Skin epidermis (tissue), 12 donors: ENCODE measurements at regions not wholly inside any gene's neighbourhood (a gene's known extent, or its start where the extent isn't known, plus 50 kb on each side); places are given as distances from the start of the nearest gene placed in this dataset.
"Not testable (repeated sequence)": the region's sequence is repeated elsewhere in the genome, so short reads cannot be mapped to it uniquely, and the experiment has no call there.

Experiments
- H3K27ac ChIP-seq, 21 experiments: fragments of 200-600 bp; sonication (generic) in 11 of 21; one replicate each; pipeline ENCODE4 v1.5.0; 2020; ENCODE audit warnings: mild to moderate bottlenecking in 3 of 21, inconsistent platforms in 2 of 21, moderate library complexity in 2 of 21
- H3K4me3 ChIP-seq, 7 experiments: fragments of 200-600 bp; sonication (generic) in 2 of 7; one replicate each; pipeline ENCODE4 v1.5.0; 2020; ENCODE audit warnings: inconsistent platforms in 2 of 7, mild to moderate bottlenecking in 2 of 7, moderate library complexity in 1 of 7

DNA sequence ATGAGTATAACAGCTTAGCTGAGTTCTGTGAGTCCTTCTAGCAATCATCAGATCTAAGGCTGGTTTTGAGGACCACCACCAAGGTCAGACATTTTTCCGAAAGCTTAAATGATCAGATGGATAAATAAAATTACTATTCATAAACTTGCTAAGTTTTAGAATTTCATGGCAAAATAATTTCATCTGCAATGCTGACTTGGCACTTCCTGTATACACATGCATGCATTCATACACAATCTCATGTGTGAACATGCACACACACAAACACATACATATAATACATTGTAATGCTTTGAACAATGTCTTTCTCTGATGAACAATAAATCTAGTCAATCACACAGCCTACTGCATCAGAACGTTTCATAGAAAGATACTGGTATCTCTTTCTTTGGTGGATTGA is 1068.3 kb downstream of the HACE1 start:
- Histone ChIP-seq H3K4me3 (no peak overlapping the region), H3K27ac (no peak overlapping the region)

DNA sequence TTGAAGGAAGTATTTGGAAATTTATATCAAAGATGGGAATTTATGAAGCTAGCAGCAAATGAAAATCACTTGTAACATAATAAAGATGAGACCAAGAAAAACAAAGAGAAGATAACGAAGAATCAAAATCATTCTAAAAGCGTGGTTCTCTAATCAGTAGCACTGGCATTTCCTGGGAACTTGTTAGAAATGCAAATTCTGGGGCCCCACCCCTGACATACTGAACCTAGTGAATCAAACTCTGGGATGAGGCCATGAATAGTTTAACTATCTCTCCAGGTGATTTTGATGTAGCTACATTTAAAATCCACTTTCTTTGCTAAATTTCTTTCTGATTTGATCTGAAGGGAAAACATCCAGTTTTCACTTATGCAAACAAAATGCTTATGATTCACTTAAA is 1075.6 kb downstream of the HACE1 start:
- no peak overlapping the region for H3K4me3 ChIP-seq

DNA sequence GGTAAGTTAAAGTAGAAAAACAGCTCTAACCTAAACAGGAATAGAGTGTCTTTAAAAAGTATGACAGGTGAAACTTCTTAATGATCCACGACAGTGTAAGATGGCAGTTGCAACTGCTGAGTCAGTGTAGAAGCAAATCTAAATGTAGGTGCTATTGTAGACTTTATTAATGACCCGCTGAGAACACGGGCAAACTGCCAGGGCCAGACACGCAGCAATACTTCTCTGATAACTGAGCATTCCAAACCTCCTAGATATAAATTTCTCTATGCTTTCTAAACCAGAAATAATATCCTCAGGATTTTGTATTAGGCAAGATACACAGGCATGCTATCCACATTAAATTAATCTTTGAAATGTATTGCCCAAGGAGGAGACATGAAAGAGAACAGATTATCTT is 1076.4 kb downstream of the HACE1 start:
- Histone ChIP-seq H3K4me3 (no peak overlapping the region), H3K27ac (no peak overlapping the region)

More for the DNA sequence above, 1075.6 kb downstream of the HACE1 start:
- no peak overlapping the region for H3K27ac ChIP-seq

DNA sequence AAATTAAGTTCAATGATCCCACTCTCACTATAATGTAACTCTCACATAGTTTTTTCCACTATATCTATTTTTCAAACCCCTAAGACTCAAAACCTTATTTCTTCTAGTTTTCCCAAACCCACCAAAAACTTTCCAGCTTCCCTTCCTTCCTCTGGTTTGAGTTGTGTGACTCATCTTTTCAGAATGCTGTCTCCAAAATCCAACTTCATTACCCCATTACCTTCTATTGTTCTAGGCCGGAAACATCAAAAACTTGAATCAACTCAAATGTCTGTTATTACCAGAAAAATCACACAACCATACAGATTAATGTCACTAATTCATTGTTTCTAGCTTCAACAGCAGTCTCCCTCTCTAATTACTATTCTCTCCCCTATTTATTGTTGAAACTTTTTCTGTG is 1090.3 kb downstream of the HACE1 start:
- H3K4me3 ChIP-seq: no peak overlapping the region
- H3K27ac ChIP-seq: no peak overlapping the region

DNA sequence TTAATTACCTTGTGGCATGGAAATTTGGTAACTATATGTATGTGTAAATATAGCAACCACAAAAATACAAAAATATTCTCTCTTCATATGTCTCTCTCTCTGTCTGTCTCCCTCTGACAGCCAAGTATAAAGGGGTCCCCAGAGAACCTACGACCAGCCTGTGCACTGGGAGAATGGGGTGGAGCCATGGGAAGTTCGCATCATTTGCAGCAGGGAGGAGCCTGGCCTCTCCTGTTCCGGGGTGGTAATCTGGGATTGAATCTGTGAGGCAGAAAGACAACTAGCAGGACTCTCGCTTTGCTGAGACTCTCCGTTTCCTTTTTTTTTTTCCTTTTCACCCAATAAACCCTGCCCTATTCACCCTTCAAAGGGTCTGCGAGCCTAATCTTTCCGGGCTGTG is 1109.1 kb downstream of the HACE1 start:
- H3K4me3 ChIP-seq: no peak overlapping the region

DNA sequence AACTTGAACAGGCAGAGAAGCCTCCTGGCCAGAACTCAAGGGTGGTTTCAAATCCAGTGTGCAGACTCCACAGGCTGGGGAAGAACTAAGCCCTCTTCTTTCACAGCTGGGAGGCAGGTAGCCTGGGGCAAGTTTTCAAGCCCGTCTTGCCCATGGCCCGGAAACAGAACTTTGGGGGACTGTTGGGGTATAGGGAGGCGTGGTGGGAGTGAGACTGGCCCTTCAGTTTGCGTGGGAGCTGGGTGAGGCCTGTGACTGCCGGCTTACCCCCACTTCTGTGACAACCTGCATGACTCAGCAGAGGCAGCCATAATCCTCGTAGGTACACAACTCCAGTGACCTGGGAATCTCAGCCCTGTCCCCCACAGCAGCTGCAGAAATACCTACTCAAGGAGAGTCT is 1125.7 kb downstream of the HACE1 start:
- no peak overlapping the region for H3K4me3 ChIP-seq
- H3K27ac ChIP-seq: no peak overlapping the region

More for the DNA sequence above, 1109.1 kb downstream of the HACE1 start:
- H3K27ac ChIP-seq: no peak overlapping the region

DNA sequence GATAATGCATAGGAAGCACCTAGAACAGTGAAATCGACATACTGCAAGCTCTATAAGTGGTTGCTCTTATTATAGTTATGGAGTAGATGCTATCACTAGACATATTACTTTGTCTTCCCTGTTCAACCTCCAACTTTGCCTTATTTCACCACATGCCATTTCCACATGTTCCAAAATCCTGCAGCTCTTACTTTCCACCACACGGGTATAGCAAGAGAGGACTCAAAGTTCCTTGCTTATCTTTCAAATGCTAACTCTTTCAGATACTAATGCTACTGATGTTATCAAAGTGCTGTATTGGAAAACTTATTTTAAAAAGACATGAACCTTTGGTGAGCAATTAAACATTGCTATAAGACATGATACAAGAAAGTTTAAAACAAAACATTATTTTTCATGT is 1130.1 kb downstream of the HACE1 start:
- H3K27ac ChIP-seq: no peak overlapping the region
- H3K4me3 ChIP-seq: no peak overlapping the region

DNA sequence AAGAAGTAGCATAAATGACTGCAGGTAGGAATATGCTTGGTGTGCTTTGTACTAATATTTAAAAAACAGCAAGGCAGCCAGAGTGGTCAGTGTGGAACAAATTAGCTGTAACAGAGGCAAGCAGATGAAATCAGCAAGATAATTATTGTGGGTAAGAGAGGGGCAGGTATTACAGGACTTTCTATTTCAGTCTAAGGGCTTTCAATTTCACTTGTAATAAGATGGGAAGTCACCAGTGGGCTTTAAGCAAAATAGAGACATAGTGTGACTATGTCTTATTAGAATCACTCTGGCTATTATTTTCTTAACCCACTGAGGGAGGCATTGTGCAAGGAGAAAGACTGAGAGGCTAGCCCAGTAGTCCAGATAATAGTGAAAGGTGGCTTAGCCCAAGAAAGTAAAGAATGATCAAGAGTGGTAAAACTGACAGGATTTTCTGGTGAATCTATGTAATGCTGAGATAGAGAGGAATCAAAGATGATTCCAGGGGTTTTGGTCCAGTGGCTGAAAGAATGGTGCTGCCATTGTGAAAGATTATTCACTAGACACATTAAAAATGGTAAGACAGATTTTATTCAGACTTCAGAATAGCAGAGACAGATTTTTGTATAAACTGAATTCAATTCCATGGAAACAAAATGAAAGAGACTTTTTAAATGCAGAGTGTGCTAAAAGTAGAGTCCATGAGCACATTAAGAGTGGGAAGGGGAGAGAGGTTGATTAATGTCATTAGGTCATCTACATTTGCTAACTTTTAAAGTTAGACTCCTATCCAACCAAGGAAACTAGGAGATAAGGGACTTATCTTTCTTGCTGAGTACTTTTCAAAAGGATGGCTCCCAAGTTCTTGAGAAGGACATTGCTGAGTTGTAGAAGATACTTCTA is 1136.0 kb downstream of the HACE1 start:
- Histone ChIP-seq H3K4me3 (no peak overlapping the region), H3K27ac (no peak overlapping the region)

DNA sequence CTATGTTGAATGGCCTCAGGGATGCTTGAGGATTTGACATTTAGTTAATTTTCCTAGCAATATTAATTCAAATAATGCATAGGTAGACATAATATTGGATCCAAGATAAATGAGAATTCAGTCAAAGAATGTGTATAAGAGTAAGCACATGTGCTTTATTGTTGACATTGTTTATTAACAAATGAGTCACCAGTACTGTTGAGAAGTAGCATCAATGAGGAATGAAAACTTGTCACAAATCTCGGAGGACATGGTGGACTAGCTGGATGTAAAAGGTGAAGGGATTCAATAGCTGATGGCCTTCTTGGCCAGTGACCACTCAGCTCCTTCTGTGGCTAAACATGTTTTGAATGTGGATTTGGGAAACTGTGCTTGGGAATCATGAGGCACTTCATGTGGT is 1137.0 kb downstream of the HACE1 start:
- no peak overlapping the region for H3K4me3 ChIP-seq
- H3K27ac ChIP-seq: no peak overlapping the region

DNA sequence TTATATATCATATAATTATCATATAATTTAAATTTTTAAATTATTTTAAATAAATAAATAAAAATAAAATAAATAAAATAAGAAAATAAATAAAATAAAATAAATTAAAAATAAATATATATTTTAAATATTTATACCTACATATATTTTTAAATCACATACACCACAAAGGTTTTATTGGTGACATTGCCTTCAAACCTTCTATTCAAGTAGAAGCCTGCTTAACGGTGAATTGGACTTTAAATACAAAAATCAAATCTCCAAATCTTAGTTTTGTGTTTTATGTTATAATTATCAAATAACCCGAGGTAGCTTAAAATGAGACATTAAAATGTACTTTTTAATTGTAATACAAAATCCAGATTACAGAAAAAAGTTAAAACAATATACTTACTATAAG is 1137.8 kb downstream of the HACE1 start:
- Histone ChIP-seq H3K4me3 (no peak overlapping the region), H3K27ac (no peak overlapping the region)

DNA sequence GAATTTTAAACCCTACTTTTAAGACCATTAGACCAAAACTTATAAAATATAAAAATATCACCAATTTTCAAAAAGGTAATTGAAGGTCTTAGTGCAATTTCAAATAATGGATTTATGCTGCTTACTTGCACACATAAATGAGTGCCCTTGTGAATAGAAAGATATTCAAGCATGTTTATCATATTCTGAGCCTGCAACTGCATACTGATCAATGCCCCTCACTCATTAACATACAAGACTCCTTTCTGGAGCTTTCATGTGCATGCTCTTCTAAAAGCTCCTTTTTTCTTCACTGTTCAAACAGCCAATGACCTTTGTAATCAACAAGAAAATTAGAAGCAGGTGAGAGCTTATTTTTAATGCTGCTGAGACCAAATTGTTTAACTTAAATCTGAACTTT is 1139.3 kb downstream of the HACE1 start:
- no peak overlapping the region for H3K27ac ChIP-seq
- H3K4me3 ChIP-seq: no peak overlapping the region

DNA sequence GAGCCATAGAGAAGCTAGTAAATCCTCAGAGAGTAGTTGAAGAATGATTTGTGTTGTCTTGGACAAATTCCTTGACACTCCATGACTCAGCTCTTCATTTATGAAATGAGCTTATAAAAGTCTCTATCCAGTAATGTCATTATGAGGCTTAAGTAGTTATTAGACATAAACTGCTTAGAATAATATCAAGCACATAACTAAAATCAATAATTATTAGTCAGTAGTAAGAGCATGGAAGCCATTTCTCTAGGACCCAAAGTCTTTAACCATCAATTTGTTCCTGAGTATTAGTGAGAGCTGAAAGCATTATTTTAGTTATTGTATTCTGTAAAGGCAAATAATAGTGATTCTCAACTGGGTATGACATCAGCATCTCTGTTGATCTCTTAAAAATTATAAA is 1140.2 kb downstream of the HACE1 start:
- Histone ChIP-seq H3K27ac (no peak overlapping the region), H3K4me3 (no peak overlapping the region)

DNA sequence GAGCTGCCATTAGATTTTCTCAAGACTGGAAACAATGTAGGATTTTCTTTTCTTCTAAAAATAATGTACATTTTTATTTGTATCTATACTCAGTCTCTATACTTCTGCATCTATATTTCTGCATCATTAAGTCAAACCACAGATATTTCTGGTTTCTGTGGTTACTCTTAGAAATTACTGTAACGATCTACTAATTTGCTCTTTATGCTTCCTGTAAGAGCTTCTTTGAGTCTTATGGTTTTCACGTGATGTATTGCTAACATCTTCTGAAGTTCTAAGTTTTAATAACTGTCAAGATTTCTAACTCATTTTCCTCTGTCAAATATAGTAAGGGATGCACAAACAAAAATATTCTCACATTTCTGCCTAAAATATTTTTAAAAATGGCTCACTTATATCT is 1144.5 kb downstream of the HACE1 start:
- H3K4me3 ChIP-seq: no peak overlapping the region
- no peak overlapping the region for H3K27ac ChIP-seq

DNA sequence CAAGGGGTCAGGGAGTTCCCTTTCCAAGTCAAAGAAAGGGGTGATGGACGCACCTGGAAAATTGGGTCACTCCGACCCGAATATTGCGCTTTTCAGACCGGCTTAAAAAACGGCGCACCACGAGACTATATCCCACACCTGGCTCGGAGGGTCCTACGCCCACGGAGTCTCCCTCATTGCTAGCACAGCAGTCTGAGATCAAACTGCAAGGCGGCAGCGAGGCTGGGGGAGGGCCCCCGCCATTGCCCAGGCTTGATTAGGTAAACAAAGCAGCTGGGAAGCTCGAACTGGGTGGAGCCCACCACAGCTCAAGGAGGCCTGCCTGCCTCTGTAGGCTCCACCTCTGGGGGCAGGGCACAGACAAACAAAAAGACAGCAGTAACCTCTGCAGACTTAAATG is 1150.5 kb downstream of the HACE1 start:
- not testable (repeated sequence) for H3K4me3 ChIP-seq, H3K27ac ChIP-seq

DNA sequence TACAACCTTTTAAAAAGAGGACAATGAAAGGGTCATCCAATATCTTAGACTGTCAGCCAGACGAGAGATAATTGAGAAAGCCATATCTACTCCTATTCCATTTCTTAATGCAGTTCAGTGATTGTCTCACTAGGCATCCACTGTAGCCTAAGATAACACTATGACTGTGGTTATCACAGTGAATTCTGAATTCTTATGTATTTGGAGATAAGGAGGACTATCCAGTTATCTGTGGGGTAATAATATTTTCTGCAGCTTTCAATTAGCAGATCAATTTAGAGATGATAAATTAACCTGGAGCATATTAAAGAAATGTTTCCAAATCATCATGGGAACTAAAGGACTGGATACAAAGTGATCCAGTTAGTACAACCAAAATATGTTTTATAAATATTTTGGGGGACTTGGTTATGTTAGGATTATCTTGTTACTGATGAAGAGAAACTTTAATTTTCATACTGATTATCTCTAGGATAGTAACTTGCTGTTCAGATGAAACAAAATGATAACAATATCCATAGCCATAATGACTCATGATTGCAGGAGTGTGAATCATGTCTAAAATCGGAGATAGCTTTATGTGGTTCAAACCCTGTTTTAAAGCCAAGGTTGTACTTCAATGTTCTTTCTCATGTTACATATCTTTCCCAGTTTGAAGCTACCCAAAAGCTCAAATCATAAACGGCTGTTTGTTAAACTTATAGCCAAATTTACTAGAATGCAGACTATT is 1152.0 kb downstream of the HACE1 start:
- Histone ChIP-seq H3K27ac (no peak overlapping the region), H3K4me3 (no peak overlapping the region)

DNA sequence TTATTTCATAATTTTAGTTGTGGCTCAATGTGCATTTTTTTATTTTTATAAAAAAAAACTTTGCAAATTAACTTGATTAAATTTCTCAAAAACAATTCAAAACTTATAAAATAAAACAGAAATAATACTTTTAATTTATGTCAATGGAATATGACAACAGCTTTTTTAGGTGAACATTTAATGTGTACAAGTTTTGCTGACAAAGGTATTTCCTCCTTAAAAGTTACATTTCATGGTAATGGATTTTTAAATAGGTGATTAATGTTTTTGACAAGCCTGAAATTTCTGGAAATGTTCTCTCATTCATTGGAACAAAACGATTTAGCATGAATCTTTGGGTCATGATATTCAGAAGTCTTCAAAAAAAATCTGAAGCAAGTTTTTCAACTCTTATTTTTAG is 1160.0 kb downstream of the HACE1 start:
- H3K4me3 ChIP-seq: no peak overlapping the region

DNA sequence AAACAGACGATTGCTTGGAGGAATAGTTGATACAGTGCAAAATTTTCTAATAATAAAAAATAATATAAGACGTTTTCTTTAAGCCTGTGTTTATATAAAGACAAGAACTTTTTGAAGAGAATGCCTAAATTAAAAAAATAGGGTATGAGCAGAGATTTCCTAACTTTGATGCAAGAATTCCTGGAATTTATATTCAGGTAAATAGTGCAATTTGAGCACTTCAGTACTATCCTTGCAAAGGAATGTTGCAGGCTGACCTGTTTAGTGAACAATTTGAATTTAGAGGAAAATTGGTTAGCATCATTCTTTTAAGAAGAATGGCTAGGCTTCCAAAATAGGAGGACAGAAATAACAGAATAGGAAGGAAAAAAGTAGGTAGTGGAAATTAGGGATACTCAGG is 1172.3 kb downstream of the HACE1 start:
- H3K4me3 ChIP-seq: no peak overlapping the region
- H3K27ac ChIP-seq: no peak overlapping the region

More for the DNA sequence above, 1160.0 kb downstream of the HACE1 start:
- no peak overlapping the region for H3K27ac ChIP-seq

DNA sequence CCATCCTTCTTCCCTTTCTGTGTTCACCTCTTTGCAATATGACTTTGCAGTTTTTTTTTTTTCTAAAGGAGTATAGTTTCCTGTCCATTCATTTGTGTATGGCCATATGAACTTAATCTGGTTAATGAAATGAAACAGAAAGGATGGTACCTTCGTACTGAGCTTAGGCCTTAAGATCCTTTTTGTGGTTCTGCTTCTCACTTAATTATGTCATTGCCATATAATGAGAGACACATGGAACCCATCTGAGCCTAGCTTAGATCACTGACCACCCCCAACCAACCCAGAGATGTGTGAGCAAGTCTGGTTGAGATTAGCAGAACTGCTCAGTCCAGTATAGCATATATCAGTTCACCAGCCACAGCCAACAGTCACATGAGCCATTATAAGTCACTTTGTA is 1179.6 kb downstream of the HACE1 start:
- Histone ChIP-seq H3K27ac (no peak overlapping the region), H3K4me3 (no peak overlapping the region)

DNA sequence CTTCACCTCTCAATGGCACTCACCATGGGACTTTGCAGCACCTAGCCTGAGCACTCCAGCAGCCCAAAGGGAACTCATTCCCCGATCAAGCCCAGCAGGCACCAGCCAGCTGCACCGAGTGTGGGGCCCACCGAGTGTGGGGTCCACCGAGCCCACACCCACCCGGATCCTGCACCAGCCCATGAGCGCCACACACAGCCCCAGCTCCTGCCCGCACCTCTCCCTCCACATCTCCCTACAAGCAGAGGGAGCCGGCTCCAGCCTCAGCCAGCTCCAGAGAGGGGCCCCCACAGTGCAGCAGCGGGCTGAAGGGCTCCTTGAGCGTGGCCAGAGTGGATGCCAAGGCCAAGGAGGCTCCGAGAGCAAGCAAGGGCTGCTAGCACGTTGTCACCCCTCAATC is 1182.4 kb downstream of the HACE1 start:
- Histone ChIP-seq H3K27ac (no peak overlapping the region), H3K4me3 (no peak overlapping the region)

DNA sequence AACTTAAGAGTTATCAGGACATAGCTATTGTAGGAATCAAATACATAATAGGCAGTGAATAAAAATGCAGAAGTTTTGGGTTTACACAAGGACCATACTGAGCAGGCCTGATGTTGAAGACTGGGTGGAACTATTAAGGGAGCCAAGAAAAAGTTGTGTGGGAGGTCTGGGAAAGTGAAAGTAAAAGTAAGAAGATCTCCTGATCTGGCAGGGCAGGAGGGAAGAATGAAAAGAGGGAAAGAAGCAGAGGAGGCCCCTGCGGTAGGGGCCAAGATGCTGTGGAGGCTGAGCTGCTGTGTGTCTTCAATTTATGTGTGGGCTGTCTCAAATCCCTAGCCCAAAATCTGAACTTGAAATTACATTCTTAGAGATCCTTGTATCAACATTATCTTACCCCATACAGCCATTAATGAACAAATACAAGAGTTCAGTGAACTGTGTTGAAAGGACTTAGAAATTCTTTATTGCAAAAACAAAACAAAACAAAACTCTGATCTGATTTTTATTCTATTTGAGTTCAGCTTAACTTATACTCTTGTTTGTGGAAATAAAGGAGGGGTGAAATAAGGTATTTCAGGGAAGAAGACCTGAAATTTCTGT is 1183.8 kb downstream of the HACE1 start:
- Histone ChIP-seq H3K27ac (no peak overlapping the region), H3K4me3 (no peak overlapping the region)

DNA sequence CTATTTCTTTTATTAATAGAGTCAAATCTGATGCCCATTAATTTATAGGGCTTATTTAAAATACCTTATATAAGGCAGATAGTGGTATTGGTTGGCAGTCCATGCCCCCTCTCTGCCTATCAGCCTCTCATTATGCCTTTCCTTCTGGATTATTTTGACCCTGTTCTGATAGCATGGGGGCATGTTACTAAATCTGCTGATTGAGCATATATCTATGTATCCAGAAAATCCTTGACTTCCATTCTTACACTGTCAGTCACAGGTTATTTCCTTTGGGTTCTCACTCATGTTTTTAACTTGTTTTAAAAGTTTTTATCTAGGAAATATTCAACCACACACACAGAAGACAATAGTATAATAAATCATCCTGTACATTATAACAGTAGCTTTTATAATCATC is 1184.9 kb downstream of the HACE1 start:
- Histone ChIP-seq H3K4me3 (no peak overlapping the region), H3K27ac (no peak overlapping the region)
